GM12878 (cell line): ENCODE measurements at regions not wholly inside any gene's neighbourhood (a gene's known extent, or its start where the extent isn't known, plus 50 kb on each side); places are given as distances from the start of the nearest gene placed in this dataset.

Experiments
- ATAC-seq: fragments of 200-7000 bp; cut with Tn5 transposase; 3 replicates; pipeline ENCODE4 v1.9.1; 2020; ENCODE audit warnings: mild to moderate bottlenecking, moderate library complexity
- BruUV-seq: library from RNA; stranded (reverse); fragments of 400-500 nt; replicated peaks from 2 replicates; lab custom pipeline; 2021; lab: Mats Ljungman, UMichigan
- CTCF ChIA-PET: fragments of 300-600 bp; sonication (Branson Sonifier 250); formaldehyde crosslinking; extraction: SDS; loops from one replicate; lab custom pipeline; 2021; ENCODE audit warnings: inconsistent platforms; lab: Yijun Ruan, JAX
- POLR2A ChIA-PET: fragments of 350-600 bp; formaldehyde crosslinking; extraction: SDS; loops from one replicate; lab custom pipeline; 2021; ENCODE audit warnings: inconsistent platforms; lab: Charles Lee
- RAD21 ChIA-PET: fragments of 300-600 bp; sonication (Branson Sonifier 250); formaldehyde crosslinking; loops from one replicate; lab custom pipeline; 2023; ENCODE audit warnings: antibody characterized with exemption; ENCODE audit not compliant: unreplicated experiment; lab: Charles Lee
- SMC1A ChIA-PET: fragments of 300-600 bp; sonication (Branson Sonifier 250); formaldehyde crosslinking; loops from one replicate; lab custom pipeline; 2023; ENCODE audit not compliant: unreplicated experiment, uncharacterized antibody; lab: Charles Lee
- DNase-seq: peaks from one replicate; pipeline ENCODE4 v3.0.0-alpha.2; 2011; ENCODE audit warnings: low read depth, low spot score
- FAIRE-seq: peaks from 3 replicates; lab custom pipeline; 2011; peaks lifted over from hg19 to GRCh38; lab: Jason Lieb, UNC
- H2AFZ ChIP-seq: 2 replicates; pipeline ENCODE4 v1.6.0; 2011; ENCODE audit warnings: low read depth, low read length, control low read depth; ENCODE audit not compliant: control insufficient read depth
- H3K27ac ChIP-seq: 2 replicates; pipeline ENCODE4 v1.5.1; 2011; ENCODE audit warnings: control low read depth; ENCODE audit not compliant: control insufficient read depth, insufficient read depth
- H3K27me3 ChIP-seq, 2 experiments: replicated peaks in 1 of 2; 2 replicates each; pipeline versions ENCODE4 v1.6.0 to v1.6.1; 2011; ENCODE audit warnings: low read length in 1 of 2; ENCODE audit not compliant: control insufficient read depth in 2 of 2, insufficient read depth in 2 of 2
- H3K36me3 ChIP-seq, 2 experiments: 2 replicates each; pipeline ENCODE4 v1.5.1; 2011; ENCODE audit warnings: low read length in 1 of 2; ENCODE audit not compliant: control insufficient read depth in 2 of 2, insufficient read depth in 2 of 2
- H3K4me1 ChIP-seq: 2 replicates; pipeline ENCODE4 v1.6.1; 2011; ENCODE audit warnings: mild to moderate bottlenecking, low read length, moderate library complexity, mixed read lengths; ENCODE audit not compliant: control insufficient read depth, insufficient read depth
- H3K4me2 ChIP-seq: 2 replicates; pipeline ENCODE4 v1.6.0; 2011; ENCODE audit warnings: control low read depth; ENCODE audit not compliant: control insufficient read depth, insufficient read depth
- H3K4me3 ChIP-seq: fragments of 200-600 bp; sonication (generic); 2 replicates; pipeline ENCODE4 v1.5.1; 2016
- H3K79me2 ChIP-seq: 2 replicates; pipeline ENCODE4 v1.6.0; 2011; ENCODE audit warnings: low read length; ENCODE audit not compliant: control insufficient read depth, insufficient read depth
- H3K9ac ChIP-seq: 2 replicates; pipeline ENCODE4 v1.8.0; 2011; ENCODE audit warnings: low read length, control low read depth, mixed read lengths; ENCODE audit not compliant: control insufficient read depth, insufficient read depth
- H3K9me3 ChIP-seq: replicated peaks from 3 replicates; pipeline ENCODE4 v1.5.1; 2011; ENCODE audit warnings: mild to moderate bottlenecking, low read length; ENCODE audit not compliant: control insufficient read depth, insufficient read depth
- H4K20me1 ChIP-seq: 2 replicates; pipeline ENCODE4 v1.6.0; 2011; ENCODE audit not compliant: control insufficient read depth, insufficient read depth
- ATF7 ChIP-seq: fragments of 450-650 bp; IDR thresholded peaks from 2 replicates; pipeline ENCODE4 v1.6.1; 2016; ENCODE audit warnings: low read depth, mild to moderate bottlenecking
- BCL3 ChIP-seq: IDR thresholded peaks from 2 replicates; pipeline ENCODE4 v1.6.1; 2011; ENCODE audit warnings: borderline replicate concordance, low read depth, mild to moderate bottlenecking, moderate library complexity, low read length; ENCODE audit not compliant: insufficient read depth, poor library complexity, severe bottlenecking
- BRCA1 ChIP-seq: IDR thresholded peaks from 2 replicates; pipeline ENCODE4 v1.6.1; 2011; ENCODE audit warnings: low read depth, low read length, improper control_type of control experiment
- FOXK2 ChIP-seq: fragments of 450-650 bp; IDR thresholded peaks from 2 replicates; pipeline ENCODE4 v1.6.1; 2017; ENCODE audit warnings: mild to moderate bottlenecking, moderate library complexity
- KAT2A ChIP-seq: conservative IDR thresholded peaks from 2 replicates; pipeline ENCODE4 v1.6.1; 2011; ENCODE audit warnings: low read depth, low read length; ENCODE audit not compliant: control insufficient read depth
- MTA3 ChIP-seq: IDR thresholded peaks from 2 replicates; pipeline ENCODE4 v1.6.1; 2012; ENCODE audit warnings: low read length, inconsistent platforms, borderline replicate concordance
- NFIC ChIP-seq: IDR thresholded peaks from 2 replicates; pipeline ENCODE4 v1.6.1; 2012; ENCODE audit warnings: low read depth, mild to moderate bottlenecking, inconsistent platforms, low read length, moderate library complexity
- NRF1 ChIP-seq: conservative IDR thresholded peaks from 2 replicates; pipeline ENCODE4 v1.6.1; 2011; ENCODE audit warnings: mild to moderate bottlenecking, low read depth, low read length, improper control_type of control experiment
- PAX8 ChIP-seq: fragments of 450-650 bp; IDR thresholded peaks from 2 replicates; pipeline ENCODE4 v1.6.1; 2017; ENCODE audit warnings: mild to moderate bottlenecking, moderate library complexity
- RFX5 ChIP-seq: IDR thresholded peaks from 2 replicates; pipeline ENCODE4 v1.6.1; 2011; ENCODE audit warnings: low read depth, low read length, improper control_type of control experiment
- SRF ChIP-seq, 2 experiments: IDR thresholded peaks; 2 replicates each; pipeline ENCODE4 v1.6.1; 2011; ENCODE audit warnings: low read depth in 2 of 2, low read length in 2 of 2, mild to moderate bottlenecking in 1 of 2, moderate library complexity in 1 of 2
- ZBTB11 ChIP-seq: fragments of 450-650 bp; formaldehyde crosslinking; IDR thresholded peaks from 2 replicates; pipeline ENCODE4 v1.5.0; 2022; ENCODE audit warnings: mild to moderate bottlenecking, missing genetic modification characterization
- ZBTB40 ChIP-seq: fragments of 450-650 bp; IDR thresholded peaks from 2 replicates; pipeline ENCODE4 v1.6.1; 2016; ENCODE audit warnings: mild to moderate bottlenecking, moderate library complexity, borderline replicate concordance
- WGBS: methylation state at CpG from one replicate; pipeline ENCODE4 v1.1.6; 2016; ENCODE audit warnings: low lambda C conversion rate; ENCODE audit not compliant: insufficient replicate concordance, insufficient coverage; ENCODE audit errors: missing lambda C conversion rate; 5-methylcytosine and 5-hydroxymethylcytosine counted together
- in situ Hi-C: fragments of 300-500 bp; cut with MboI; formaldehyde crosslinking; loops from 9 replicates; pipeline ENCODE4 v1.14.3; 2018; ENCODE audit warnings: mixed read lengths
- intact Hi-C: fragments of 100-400 bp; cut with micrococcal nuclease; formaldehyde crosslinking; loops from one replicate; pipeline ENCODE4 v1.14.2; 2022; ENCODE audit not compliant: unreplicated experiment

GRCh38 chr15:95457520-95457919, 873.0 kb upstream of the NR2F2 start (continued):
- TF ChIP-seq SRF (IDR thresholded peaks at IDR 0.05; ENCODE audit: low read depth in 2 of 2, low read length in 2 of 2): no peak

GRCh38 chr15:95458721-95459120, 871.8 kb upstream of the NR2F2 start:
- no peaks in the 10 kb centered on the region for H3K4me1 ChIP-seq
- intact Hi-C loops (no loop called here), in situ Hi-C loops (no loop called here)
- no peak for TF ChIP-seq FOXK2
- no peak for TF ChIP-seq NFIC
- no peak for TF ChIP-seq NRF1
- TF ChIP-seq BCL3: no peak
- no peak for TF ChIP-seq MTA3
- TF ChIP-seq KAT2A: no peak
- no peak for TF ChIP-seq ATF7
- no peak for TF ChIP-seq RFX5
- no peak for TF ChIP-seq ZBTB11 (CRISPR knock-in tag)
- TF ChIP-seq PAX8: no peak
- TF ChIP-seq ZBTB40: no peak
- TF ChIP-seq BRCA1: no peak
- DNase-seq: no peak
- no TSS peak for BruUV-seq
- no peaks in the 10 kb centered on the region for H3K36me3 ChIP-seq
- no peak overlapping the region for H2AFZ ChIP-seq
- H4K20me1 ChIP-seq: no peaks in the 10 kb centered on the region
- CTCF ChIA-PET: interaction anchor here (0.7 kb wide), 1 partner anchor 283 kb away, joined by 3 read pairs; no protein-coding TSS in a partner anchor
- no peak for ATAC-seq
- POLR2A ChIA-PET: no interaction called here
- SMC1A ChIA-PET: no interaction called here
- H3K27ac ChIP-seq: no peak overlapping the region
- RAD21 ChIA-PET: no interaction called here
- no peaks in the 10 kb centered on the region for H3K9me3 ChIP-seq
- no peak overlapping the region for H3K4me3 ChIP-seq
- FAIRE-seq: no peak
- H3K27me3 ChIP-seq: no peaks in the 10 kb centered on the region
- H3K4me2 ChIP-seq: no peak overlapping the region
- H3K9ac ChIP-seq: no peak overlapping the region
- H3K79me2 ChIP-seq: no peaks in the 10 kb centered on the region
- WGBS: 17% methylated on average over 2 of the region's 2 CpGs
